Heart left ventricle (tissue), 16 donors: ENCODE measurements at regions not wholly inside any gene's neighbourhood (a gene's known extent, or its start where the extent isn't known, plus 50 kb on each side); places are given as distances from the start of the nearest gene placed in this dataset.

Experiments
- ATAC-seq, 4 donors: fragments of 200-7000 bp; cut with Tn5 transposase; one replicate each; pipeline ENCODE4 v1.9.1; 2020 to 2022; ENCODE audit warnings: moderate library complexity in 4 of 4, mild to moderate bottlenecking in 3 of 4, moderate number of reproducible peaks in 1 of 4
- DNase-seq, 5 donors: peaks; one replicate each; pipeline ENCODE4 v3.0.0-alpha.2; 2020
- H3K27ac ChIP-seq, 12 donors: fragments of 200-600 bp; sonication (generic) in 4 of 12; one replicate each; pipeline versions ENCODE4 v1.5.0 to v1.8.0; 2016 to 2022; ENCODE audit warnings: mild to moderate bottlenecking in 2 of 12
- H3K27me3 ChIP-seq, 9 donors: fragments of 200-600 bp; sonication (generic) in 2 of 9; one replicate each; pipeline versions ENCODE4 v1.5.1 to v1.8.0; 2016 to 2022; ENCODE audit warnings: mild to moderate bottlenecking in 3 of 9
- H3K36me3 ChIP-seq, 9 donors: fragments of 200-600 bp; sonication (generic) in 2 of 9; one replicate each; pipeline versions ENCODE4 v1.5.0 to v1.8.0; 2018 to 2022; ENCODE audit warnings: mild to moderate bottlenecking in 2 of 9
- H3K4me1 ChIP-seq, 12 donors: fragments of 200-600 bp; sonication (generic) in 4 of 12; one replicate each; pipeline versions ENCODE4 v1.5.0 to v1.8.0; 2016 to 2022; ENCODE audit warnings: mild to moderate bottlenecking in 3 of 12
- H3K4me3 ChIP-seq, 12 donors: fragments of 200-600 bp; sonication (generic) in 4 of 12; one replicate each; pipeline versions ENCODE4 v1.5.0 to v1.8.0; 2017 to 2022; ENCODE audit warnings: mild to moderate bottlenecking in 9 of 12, moderate library complexity in 4 of 12
- H3K9me3 ChIP-seq, 12 donors: fragments of 200-600 bp; sonication (generic) in 4 of 12; one replicate each; pipeline versions ENCODE4 v1.5.0 to v1.8.0; 2016 to 2022; ENCODE audit warnings: mild to moderate bottlenecking in 1 of 12
- CTCF ChIP-seq, 12 donors: fragments of 200-600 bp; sonication (generic) in 4 of 12; IDR thresholded peaks; one replicate each; pipeline versions ENCODE4 v1.5.0 to v1.8.0; 2018 to 2022; ENCODE audit warnings: antibody characterized with exemption in 12 of 12, mild to moderate bottlenecking in 5 of 12
- POLR2A ChIP-seq, 2 donors: fragments of 450-650 bp; IDR thresholded peaks; one replicate each; pipeline ENCODE4 v1.6.1; 2017; ENCODE audit warnings: antibody characterized with exemption in 2 of 2, mild to moderate bottlenecking in 2 of 2, moderate library complexity in 2 of 2
- WGBS, 4 donors: extraction: QIAGEN DNeasy Blood & Tissue Kit in 2 of 4; methylation state at CpG; one replicate each; pipeline versions ENCODE4 v1.1.5 to v1.1.7; 2013 to 2018; 5-methylcytosine and 5-hydroxymethylcytosine counted together
- intact Hi-C, 10 donors: fragments of 100-400 bp; cut with DNase I; formaldehyde crosslinking; loops; one replicate each; pipeline versions ENCODE4 v1.11.1 to v1.14.2; 2022
- donor health status: ischemic (EF 13 %, LVEDD 7.1; RV severe dilation, severe dysfunction).
- donor health status: healthy with polysubstance abuse.
- donor health status: DM: no; HTN: yes; CAD: no.
- donor health status: DM: no; HTN: no; CAD: no.
- donor health status: ischemic (EF 25% LVEDD 6.9; RV normal size, moderate dysfunction).
- donor health status: ischemic (EF 25% LVEDD 5.7; RV mildly dilated, moderate dysfunction).
- donor health status: healthy.
- donor health status: DM: yes; HTN: yes; CAD: no.
- donor health status: ischemic (EF 35%, LVEDD 5.7; RV mildly dilated, moderate dysfunction).
- donor health status: nonischemic (EF 11% LVEDD 7.7; RV severe dilation, severe dysfunction).
- donor health status: DM: yes; HTN: yes; CAD: no.
- donor health status: PGD.
- donor health status: ischemic (EF 29% LVEDD 5.4; RV normal size, mild dysfunction).
- donor health status: nonischemic (EF 23%, LVEDD 6.1; RV moderate dilation, normal function).

GRCh38 chr10:105647354-105647753, 1006.3 kb downstream of the SORCS3 start:
- intact Hi-C loops: no loop called here
- TF ChIP-seq CTCF (IDR thresholded peaks at IDR 0.05) (no peak), POLR2A (IDR thresholded peaks at IDR 0.05) (no peak)
- ATAC-seq: no peak
- peaks cover 0 to 5% (median 0%) of the 10 kb centered on the region in 9 donors for H3K27me3 ChIP-seq
- no peak overlapping the region for H3K27ac ChIP-seq
- H3K4me3 ChIP-seq: no peak overlapping the region
- no peaks in the 10 kb centered on the region for H3K4me1 ChIP-seq
- WGBS, 4 donors: 68 to 76% (median 71%) methylated on average over 1 of the region's 1 CpG
- H3K9me3 ChIP-seq: no peaks in the 10 kb centered on the region
- DNase-seq: no peak
- H3K36me3 ChIP-seq: no peaks in the 10 kb centered on the region

- Histone ChIP-seq H3K27me3 (no peaks in the 10 kb centered on the region), H3K4me1 (no peaks in the 10 kb centered on the region), H3K27ac (no peak overlapping the region), H3K4me3 (no peak overlapping the region), H3K36me3 (no peaks in the 10 kb centered on the region), H3K9me3 (no peaks in the 10 kb centered on the region)
- 85 to 93% (median 90%) methylated on average over 2 of the region's 2 CpGs for WGBS, 4 donors
- intact Hi-C loops: no loop called here
- ATAC-seq (no peak), DNase-seq (no peak)
- TF ChIP-seq POLR2A (IDR thresholded peaks at IDR 0.05) (no peak), CTCF (IDR thresholded peaks at IDR 0.05) (no peak)
Observed at GRCh38 chr10:105644978-105645377, 1003.9 kb downstream of the SORCS3 start.

GRCh38 chr10:105644559-105644958, 1003.5 kb downstream of the SORCS3 start:
- H3K9me3 ChIP-seq: no peaks in the 10 kb centered on the region
- DNase-seq (no peak), ATAC-seq (no peak)
- H3K27me3 ChIP-seq: no peaks in the 10 kb centered on the region
- H3K4me3 ChIP-seq: no peak overlapping the region
- TF ChIP-seq CTCF (IDR thresholded peaks at IDR 0.05) (no peak), POLR2A (IDR thresholded peaks at IDR 0.05) (no peak)
- no peaks in the 10 kb centered on the region for H3K4me1 ChIP-seq
- no peaks in the 10 kb centered on the region for H3K36me3 ChIP-seq
- intact Hi-C loops: no loop called here
- WGBS, 4 donors: 83 to 97% (median 89%) methylated on average over 2 of the region's 2 CpGs
- H3K27ac ChIP-seq: no peak overlapping the region

- no peaks in the 10 kb centered on the region for H3K36me3 ChIP-seq
- no peak overlapping the region for H3K27ac ChIP-seq
- H3K27me3 ChIP-seq: no peaks in the 10 kb centered on the region
- H3K9me3 ChIP-seq: peaks cover 0 to 4% (median 0%) of the 10 kb centered on the region in 12 donors
- H3K4me1 ChIP-seq: no peaks in the 10 kb centered on the region
- TF ChIP-seq POLR2A (IDR thresholded peaks at IDR 0.05) (no peak), CTCF (IDR thresholded peaks at IDR 0.05) (no peak)
- ATAC-seq (no peak), DNase-seq (no peak)
- H3K4me3 ChIP-seq: no peak overlapping the region
- 53 to 70% (median 59%) methylated on average over 4 of the region's 4 CpGs for WGBS, 4 donors
- intact Hi-C loops: no loop called here
Observed at GRCh38 chr10:105644091-105644490, 1003.0 kb downstream of the SORCS3 start.
